Fibroblast of the aortic adventitia (primary cell): ENCODE measurements at regions not wholly inside any gene's neighbourhood (a gene's known extent, or its start where the extent isn't known, plus 50 kb on each side); places are given as distances from the start of the nearest gene placed in this dataset.

Experiments
- DNase-seq: peaks from one replicate; pipeline ENCODE4 v3.0.0-alpha.2; 2010; ENCODE audit warnings: low read depth
- H3K4me3 ChIP-seq: 2 replicates; pipeline ENCODE4 v1.5.1; 2011; ENCODE audit warnings: low read depth, mild to moderate bottlenecking, control low read depth, low read length, moderate library complexity
- TF ChIP-seq, protein P1 (sequence below): IDR thresholded peaks from 2 replicates; pipeline ENCODE4 v1.5.1; 2011; ENCODE audit warnings: mild to moderate bottlenecking, low read length, control low read depth, inconsistent platforms; ENCODE audit not compliant: insufficient read depth

DNA sequence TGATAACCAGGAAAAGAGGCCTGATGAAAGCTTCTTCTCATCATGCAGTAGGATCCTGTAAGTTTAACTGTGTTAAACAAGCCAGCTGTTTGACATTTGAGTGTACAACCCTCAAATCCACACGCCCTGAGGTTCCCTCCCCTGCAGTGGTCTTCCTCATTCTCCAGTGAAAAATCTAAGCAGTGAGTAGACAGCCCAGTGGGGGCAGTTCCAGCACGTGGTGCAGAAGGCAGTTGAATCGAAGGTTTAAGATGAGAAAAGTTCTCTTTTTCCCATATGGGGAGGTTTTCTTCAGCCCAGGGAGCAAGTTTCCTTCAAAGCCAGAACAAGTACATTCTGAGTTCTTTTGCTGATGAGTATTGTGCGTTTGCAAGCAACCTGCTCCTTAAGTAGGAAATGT lies 174.5 kb downstream of the NR2F2 start:
- DNase-seq = no peak
- TF ChIP-seq, protein P1, sequence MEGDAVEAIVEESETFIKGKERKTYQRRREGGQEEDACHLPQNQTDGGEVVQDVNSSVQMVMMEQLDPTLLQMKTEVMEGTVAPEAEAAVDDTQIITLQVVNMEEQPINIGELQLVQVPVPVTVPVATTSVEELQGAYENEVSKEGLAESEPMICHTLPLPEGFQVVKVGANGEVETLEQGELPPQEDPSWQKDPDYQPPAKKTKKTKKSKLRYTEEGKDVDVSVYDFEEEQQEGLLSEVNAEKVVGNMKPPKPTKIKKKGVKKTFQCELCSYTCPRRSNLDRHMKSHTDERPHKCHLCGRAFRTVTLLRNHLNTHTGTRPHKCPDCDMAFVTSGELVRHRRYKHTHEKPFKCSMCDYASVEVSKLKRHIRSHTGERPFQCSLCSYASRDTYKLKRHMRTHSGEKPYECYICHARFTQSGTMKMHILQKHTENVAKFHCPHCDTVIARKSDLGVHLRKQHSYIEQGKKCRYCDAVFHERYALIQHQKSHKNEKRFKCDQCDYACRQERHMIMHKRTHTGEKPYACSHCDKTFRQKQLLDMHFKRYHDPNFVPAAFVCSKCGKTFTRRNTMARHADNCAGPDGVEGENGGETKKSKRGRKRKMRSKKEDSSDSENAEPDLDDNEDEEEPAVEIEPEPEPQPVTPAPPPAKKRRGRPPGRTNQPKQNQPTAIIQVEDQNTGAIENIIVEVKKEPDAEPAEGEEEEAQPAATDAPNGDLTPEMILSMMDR = no peak
- H3K4me3 ChIP-seq = no peak overlapping the region

DNA sequence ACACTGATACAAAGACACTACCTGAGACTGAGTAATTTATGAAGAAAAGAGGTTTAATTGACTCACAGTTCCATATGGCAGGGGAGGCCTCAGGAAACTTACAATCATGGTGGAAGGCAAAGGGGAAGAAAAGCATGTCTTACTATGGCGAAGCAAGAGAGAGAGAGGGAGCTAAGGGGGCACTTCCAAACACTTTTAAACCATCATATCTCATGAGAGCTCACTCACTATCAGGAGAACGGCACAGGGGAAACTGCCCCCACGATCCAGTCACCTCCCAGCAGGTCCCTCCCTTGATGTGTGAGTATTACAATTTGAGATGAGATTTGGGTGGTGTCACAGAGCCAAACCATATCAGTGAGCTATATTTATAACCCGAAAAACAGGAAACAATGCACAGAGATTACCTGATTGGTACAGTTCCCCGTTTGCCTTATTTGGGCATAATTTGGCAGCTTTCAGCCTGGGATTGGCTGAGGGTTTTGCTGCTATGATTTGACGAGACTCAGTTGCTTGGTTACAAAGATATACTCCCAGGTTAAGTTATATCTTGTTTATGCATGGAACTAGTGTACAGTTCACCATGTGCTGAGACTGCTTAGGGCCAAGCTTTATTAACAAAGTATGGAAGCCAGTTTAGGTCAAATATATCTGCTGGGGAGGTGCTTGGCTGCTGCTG lies 184.2 kb downstream of the NR2F2 start:
- H3K4me3 ChIP-seq = no peak overlapping the region
- TF ChIP-seq, protein P1 = no peak
- no peak for DNase-seq

DNA sequence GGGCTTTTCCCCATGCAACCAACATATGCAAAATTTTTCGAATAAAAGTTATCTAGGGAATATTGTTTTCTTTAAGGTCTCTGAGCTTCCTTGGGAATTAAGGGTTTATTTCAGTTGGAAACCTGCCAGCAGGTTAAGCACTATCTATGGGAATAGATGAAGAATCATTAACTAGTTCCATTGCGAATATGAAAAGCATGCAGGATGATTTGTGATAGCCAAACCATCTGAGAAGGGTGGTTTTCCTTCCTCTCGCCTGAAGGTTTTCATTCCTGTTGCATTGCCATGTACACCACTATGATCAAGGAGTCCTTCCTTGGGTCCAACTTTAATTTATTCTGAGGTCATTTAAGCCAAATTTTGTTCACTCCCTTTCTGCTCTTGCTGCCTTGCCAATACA lies 184.9 kb downstream of the NR2F2 start:
- DNase-seq = no peak
- no peak overlapping the region for H3K4me3 ChIP-seq
- TF ChIP-seq, protein P1 = no peak

DNA sequence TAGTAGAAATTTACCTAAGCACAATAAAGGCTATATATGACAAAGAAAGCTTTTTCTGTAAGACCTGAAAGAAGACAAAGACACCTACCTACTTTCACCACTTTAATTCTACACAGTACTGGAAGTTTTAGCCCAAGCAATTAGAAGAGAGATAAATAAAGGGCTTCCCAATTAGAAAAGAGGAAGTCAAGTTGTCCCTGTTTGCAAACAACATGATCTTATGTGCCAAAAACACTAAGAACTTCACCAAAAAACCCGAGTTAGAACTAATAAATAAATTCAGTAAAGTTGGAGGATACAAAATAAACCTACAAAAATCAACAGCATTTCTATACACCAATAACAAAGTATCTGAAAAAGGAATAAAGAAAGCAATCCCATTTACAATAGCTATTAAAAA lies 190.9 kb downstream of the NR2F2 start:
- no peak overlapping the region for H3K4me3 ChIP-seq
- no peak for DNase-seq
- TF ChIP-seq, protein P1 = no peak

DNA sequence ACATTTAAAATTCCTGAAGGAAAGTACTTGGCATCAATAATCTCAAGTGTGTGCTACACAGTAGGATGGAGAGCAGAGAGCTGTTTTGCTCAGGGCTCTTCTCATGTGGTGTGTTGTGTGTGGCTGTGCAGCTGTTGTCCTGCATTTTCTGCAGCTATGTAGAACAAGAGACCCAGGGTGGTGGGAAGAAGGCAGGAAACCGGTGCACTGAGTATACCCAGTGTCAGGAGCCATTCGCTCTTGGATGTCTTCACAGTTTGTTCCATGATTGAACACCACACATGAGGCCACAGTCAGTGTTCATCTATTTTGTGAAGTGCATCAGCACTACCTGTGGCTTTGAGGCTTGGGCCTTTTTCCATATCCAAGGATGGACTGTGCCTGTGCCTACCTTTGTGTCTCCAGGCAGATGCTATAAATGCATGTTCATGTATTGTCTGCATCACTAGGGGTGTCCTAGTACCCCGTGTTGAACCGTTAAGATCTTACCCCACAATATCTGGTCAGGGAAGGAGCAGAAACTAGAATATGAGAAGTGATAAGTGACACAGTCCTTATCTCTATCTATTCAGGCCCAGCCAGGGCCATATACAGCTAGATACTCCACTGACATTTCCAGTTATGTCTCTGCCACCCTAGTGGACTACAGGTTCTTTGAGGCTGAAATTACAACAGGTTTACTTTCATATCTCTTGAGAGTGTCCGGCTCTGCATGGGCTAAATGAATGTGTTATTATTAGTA lies 194.3 kb downstream of the NR2F2 start:
- no peak for DNase-seq
- no peak overlapping the region for H3K4me3 ChIP-seq
- TF ChIP-seq, protein P1 = no peak

DNA sequence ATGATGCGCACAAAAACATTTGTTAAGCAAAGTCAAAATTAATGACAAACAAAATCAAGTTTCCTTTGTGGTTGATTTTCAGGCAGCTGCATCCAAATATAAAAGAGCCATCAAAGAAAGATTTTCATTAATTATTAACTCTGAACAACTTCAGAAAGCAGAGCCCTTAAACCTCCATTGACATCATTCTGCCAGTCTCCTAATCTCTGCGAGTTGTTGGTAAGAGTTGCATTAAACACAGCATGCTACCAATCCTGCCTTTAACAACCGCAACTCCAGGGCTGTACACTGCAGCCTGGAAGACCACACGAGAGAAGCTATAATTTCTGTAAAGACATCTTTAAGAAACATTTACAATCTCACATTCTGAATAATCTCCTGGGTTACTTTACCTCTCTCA lies 204.6 kb downstream of the NR2F2 start:
- DNase-seq = no peak
- TF ChIP-seq, protein P1 = no peak
- H3K4me3 ChIP-seq = no peak overlapping the region
